ENCODE measurements at regions not wholly inside any gene's neighbourhood (a gene's known extent, or its start where the extent isn't known, plus 50 kb on each side); places are given as distances from the start of the nearest gene placed in this dataset.

DNA sequence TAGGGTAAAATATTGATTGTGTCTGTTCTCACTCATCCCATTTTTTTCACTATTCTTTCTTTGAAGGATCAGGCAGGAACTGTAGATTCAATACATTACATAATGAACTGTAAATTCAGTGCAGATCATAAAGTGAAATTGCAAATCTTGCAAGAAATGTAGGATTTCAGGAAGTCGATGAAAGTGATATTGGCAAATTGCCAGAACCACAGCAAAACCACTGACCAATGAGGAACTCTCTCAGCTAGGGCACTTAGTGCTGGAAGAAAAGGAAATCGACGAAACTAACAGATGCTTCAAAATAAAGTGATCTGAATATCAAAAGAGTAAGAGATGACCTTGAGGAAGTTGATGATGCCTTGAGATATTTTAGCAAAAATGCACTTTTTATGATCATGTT, 157.6 kb downstream of the AACS start:
- no peak for DNase-seq

DNA sequence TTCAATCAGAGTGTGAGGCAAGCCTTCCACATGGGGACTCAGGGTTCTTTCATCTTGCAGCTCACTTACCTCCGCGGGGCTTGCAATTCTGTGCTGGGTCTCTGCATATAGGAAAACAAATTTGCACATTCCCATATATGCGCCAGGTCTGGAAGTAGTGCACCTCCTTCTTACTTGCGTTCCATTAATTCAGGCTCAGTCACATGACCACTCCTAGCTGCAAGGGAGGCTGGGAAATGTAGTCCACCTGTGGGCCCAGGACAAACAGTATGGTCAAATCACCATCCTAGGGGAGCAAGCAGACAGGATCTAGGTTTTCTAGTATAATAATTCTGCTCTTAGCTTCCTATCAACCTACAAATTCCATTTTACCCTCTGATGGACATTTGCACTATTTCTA, 160.4 kb downstream of the AACS start:
- DNase-seq = no peak

DNA sequence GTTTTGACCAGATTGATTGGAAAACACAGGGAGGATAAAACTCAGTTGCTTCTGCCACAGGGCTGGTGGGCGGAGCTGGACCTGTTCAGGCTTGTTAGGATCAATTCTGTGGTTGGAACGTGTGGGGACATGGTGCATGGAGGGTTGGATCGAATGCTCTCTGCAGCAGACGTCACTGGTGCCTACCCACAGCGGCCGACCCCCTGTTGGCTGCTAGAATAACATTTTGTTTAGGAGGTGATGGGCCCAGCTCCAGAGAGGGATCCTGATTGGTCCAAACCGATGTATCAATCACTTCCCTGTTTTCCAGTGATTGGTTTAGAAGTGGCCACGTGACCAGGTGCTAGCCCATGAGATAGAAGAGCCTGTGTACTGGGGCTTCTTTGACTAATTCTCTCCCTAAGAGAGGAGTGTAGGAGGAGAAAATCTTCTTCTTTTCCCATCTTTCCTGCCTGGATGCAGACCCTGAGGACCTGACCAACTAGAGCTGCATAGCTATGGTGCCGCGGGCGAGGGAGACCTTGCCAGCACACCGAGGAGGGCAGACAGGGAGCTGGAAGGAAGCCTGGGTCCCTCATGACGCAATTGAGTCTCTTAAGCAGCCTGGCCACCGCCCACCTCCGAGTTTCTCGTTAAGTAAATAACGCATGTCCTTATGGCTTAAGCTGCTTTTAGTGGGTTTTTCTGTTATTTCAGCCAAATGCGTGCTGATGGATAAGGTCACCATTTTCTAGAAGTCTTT, 163.5 kb downstream of the AACS start:
- DNase-seq = peak in 2 of 56 donors; percentile 15 to 20

DNA sequence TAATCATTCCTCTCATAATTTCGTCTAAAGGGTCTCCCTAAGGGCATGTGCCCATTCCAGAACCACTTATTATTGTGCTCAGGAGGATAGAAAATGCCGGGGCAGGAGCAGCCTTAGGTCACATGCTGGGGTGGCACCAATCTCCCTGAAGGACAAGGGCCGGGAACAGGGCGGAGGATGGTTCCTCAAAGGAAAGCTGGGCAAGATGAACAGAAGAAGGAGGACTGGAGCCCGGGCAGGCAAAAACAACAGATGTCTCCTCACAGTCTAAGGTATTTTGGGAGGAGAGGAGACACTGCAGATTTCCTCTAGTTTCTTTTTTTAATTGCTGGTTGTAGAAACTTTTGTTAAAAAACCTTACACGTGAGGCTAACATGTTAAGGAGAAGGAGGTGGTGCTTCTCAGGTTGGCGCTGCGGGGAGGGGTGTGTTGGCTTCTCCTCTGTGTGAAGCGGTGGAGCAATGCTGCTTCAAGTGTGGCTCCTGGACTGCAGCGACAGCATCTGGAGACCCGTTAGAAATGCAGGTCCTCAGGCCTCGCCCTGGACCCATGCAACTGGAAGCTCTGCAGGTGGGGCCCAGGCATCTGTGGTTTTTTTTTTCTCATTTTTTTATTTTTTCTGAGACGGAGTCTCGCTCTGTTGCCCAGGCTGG, 164.8 kb downstream of the AACS start:
- DNase-seq = peak in 1 of 56 donors; percentile 12

DNA sequence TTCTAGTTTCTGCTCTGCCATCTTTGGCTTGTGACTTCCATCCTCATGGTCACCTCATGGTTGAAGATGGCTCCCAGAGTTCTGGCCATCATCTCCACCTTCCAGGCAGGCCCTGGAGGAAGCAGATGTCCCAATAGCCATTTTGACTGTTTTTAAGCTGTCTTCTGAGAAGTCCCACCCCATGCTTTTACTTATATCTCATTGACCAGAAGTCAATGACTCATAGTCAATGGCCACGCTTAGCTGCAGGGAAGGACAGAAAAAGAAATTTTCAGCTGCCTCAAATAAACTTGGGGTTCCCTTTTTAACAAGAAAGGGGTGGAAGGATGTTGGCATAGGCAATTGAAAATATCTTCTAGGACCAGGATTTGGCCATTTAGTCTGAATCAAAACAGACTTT, 168.1 kb downstream of the AACS start:
- no peak for DNase-seq

DNA sequence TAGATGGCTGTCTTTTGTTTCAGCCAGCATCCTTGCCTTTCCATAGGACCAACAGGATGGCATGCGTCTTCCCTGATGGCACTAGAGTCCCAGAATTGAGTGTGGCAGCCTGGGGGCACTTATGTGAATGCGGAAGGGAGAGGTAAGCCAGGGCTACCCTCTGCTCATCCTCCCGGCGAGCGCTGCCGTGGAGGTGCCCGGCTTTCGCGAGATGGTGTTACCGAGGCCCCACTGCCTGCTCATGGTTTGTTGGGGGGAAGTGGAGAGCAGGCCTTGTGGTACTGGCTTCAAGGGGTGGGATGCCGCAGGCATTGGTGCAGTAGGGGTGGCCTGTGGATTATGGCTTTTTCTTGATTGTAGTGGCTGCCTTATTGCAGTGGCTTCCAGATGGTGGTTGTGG, 174.3 kb downstream of the AACS start:
- no peak for DNase-seq

DNA sequence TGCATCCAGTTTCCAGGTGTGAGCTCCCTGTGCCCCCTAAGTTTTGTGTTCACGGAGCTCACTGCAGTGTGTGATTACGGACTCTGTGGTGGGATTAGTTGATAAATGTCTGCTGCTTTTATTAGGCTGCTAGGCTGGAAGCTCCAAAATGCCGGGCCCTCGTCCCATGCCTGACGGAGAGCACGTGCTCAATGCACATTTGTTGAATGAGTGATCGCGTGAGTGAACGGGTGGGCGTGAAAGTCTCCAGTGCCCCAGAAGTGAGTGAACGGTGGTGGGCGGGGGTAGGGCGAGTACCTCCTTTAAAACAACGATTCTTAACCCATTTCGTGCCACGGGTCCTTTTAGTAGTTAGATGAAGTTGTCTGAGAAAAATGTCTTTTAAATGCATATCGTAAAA, 175.5 kb downstream of the AACS start:
- DNase-seq = peak in 5 of 56 donors; percentile 6 to 22 (median 12)

DNA sequence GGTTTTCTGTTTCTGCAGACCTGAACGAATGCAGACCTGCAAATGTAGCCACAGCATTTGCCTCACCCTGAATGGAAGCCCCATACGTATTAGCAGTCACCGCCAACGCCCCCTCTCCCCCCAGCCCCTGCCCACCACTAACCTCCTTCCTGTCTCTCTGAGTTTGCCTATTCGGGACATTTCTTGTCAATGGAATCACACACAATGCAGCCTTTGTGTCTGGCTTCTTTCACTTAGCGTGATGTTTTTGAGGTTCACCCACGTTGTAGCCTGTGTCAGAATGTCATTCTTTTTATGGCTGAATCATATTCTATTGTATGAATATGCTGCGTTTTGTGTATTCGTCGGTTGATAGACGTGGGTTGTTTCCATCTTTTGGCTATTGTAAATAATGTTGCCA, 178.6 kb downstream of the AACS start:
- no peak for DNase-seq

GRCh38 chr12:125244338-125244737, 179.1 kb downstream of the AACS start:
- no peak for DNase-seq

DNA sequence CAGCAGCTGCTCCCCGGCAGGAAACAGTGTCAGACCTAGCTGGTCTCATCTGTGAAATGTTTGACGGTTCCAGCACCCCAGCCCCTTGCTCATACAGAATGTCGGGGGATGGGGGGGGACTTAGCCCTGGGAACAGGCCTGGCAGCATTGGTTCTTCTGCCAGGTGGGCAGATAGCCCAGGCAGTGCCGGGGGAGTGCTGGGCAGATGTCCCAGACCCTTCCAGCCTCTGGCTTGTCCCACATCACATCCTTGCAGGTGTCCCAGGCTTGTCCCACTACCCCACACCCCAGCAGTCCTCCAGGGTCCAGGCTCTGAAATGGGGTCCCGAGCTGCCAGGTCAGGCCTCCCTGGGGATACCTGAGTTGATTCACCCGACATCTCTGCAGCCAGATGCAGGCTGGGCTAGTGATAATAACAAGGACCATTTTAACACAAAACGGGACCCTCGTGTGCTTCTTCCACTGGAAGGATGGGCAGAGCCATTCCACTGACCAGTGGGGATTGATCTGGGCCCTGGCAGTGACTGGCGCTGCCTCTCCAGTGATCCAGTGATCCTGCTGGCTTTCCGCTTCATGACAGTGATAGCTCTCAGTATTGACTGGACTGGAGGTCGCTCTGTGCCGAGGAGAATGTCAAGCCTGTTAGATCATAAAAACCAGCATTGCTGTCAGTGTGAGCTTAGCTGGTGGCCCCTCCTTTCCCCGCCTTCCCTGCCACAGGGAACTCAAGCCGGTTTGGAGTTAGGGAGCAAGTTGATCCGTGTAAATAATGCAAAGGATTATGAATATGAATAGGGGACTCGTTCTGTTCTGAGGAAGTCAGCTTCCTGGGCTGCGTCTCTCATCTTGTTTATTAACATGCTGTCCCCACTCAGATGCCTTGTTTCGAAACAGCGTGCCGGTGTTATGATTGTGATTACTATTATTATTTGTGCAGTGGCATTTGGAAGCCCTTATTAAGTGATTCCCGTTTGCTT, 180.6 kb downstream of the AACS start:
- peak in 27 of 56 donors; percentile 5 to 58 (median 26) for DNase-seq

DNA sequence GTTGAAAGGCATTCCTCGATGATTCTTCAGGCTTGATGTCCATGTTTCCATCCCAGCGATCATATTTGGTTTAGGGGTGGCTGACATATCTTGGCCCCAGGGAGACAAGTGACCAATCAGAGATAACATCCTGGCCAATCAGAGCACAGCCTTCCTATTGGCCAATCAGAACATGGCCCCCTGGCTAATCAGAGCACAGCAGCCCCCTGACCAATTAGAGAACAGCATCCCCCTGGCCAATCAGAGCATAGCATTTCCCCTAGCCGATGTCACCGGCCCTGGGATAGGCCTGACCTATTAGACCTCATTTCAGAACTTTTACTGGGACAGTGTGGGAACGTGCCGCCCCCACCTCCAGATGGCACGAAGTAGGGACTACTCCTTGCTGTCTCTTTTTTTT, 182.2 kb downstream of the AACS start:
- peak in 1 of 56 donors; percentile 32 for DNase-seq

GRCh38 chr12:125249066-125249824, 184.0 kb downstream of the AACS start:
- DNase-seq = no peak

GRCh38 chr12:125249932-125250331, 184.7 kb downstream of the AACS start:
- DNase-seq = peak in 2 of 56 donors; percentile 15 to 52

GRCh38 chr12:125254236-125254635, 189.0 kb downstream of the AACS start:
- no peak for DNase-seq

DNA sequence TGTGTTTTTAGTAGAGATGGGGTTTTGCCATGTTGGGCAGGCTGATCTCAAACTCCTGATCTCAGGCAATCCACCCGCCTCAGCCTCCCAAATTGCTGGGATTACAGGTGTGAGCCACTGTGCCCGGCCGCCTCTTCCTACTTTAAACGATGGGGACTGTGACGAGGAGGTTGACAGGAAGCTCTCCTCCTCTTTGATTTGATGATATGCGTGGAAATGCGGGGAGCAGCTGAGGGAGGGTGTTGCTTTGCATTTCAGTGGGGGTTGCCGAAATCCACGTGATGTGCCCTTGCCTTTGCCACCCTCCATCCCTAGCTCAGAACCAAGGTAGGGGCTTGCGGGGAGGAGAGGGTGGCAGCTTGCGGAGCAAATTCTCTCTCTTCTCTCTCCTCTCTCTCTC, 189.6 kb downstream of the AACS start:
- DNase-seq = peak in 22 of 56 donors; percentile 3 to 61 (median 31)

GRCh38 chr12:125255935-125256633, 190.8 kb downstream of the AACS start:
- no peak for DNase-seq

DNA sequence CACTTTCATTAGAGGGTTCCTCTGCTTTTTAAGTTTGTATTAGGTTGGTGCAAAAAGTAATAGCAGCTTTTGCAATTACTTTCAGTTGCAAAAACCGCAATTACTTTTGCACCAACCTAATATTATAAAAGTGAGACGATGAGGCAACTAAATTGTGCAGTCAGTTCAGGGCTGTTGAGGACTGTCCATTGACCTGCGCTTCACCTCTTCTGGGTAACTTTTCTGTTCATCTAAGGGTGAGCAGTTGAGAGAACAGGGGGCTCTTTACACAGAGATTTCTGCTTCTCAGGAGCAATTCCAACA, 191.3 kb downstream of the AACS start:
- no peak for DNase-seq

GRCh38 chr12:125259178-125259867, 194.1 kb downstream of the AACS start:
- no peak for DNase-seq

DNA sequence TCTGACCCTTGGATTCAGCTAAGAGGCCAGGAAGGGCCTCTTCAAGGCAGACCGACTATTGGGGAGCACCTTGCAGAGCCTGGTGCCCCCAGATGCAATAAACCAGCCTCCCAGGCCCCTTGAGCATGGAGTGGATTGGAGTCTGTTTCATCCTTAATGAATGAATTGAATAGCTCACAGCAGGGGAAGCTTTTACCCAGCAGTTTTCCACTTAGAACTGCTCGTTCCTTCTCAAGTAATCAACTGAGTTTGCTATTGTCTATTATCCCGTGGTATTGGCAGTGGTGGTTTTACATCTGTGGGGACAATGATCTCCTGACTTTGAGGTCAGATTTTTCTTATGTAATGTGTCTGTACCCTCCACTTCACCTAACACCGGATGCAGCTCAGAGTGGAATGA, 197.6 kb downstream of the AACS start:
- peak in 5 of 56 donors; percentile 10 to 22 (median 13) for DNase-seq

DNA sequence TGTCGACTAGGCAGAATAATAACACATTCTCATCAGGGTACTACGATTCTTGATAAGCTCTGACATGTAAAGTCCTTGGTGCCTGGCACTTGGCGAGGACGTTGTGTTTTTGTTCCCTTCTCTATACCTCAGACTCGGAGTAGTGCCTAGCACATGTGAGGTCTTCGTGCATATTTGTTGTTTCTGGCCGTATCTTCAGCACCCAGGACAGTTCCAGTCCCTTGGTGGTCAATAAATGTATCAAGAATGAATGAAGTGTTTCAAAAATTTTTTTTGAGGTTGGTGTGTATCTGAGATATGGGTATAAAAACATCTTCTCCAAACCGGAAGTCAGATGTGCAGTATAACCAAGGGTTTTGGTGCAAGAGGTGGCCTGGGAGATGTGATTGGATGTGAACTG, 198.2 kb downstream of the AACS start:
- DNase-seq = no peak
